ENCODE measurements at regions not wholly inside any gene's neighbourhood (a gene's known extent, or its start where the extent isn't known, plus 50 kb on each side); places are given as distances from the start of the nearest gene placed in this dataset.

GRCh38 chr4:38509551-38509950 lies 154.4 kb upstream of the KLF3 start:
- peak; percentile 43 for DNase-seq
- peak overlapping the region; percentile 56 for H3K27ac Mint-ChIP-seq
- H3K9me3 Mint-ChIP-seq = peaks cover 3% of the 10 kb centered on the region
- H3K4me1 Mint-ChIP-seq = peaks cover 49% of the 10 kb centered on the region
- ChIA-PET CTCF (interaction anchor here (0.6 to 1.3 kb wide), 4 partner anchors 9 to 190 kb away, joined by 3 to 4 read pairs (median 3); no protein-coding TSS in a partner anchor), POLR2A (interaction anchor here (0.8 to 2.2 kb wide), 8 partner anchors 13 to 381 kb away, joined by 3 to 25 read pairs (median 4); no protein-coding TSS in a partner anchor)
- peaks cover 21% of the 10 kb centered on the region for H3K36me3 Mint-ChIP-seq (ENCODE audit: low read depth)
- peaks cover 70% of the 10 kb centered on the region for H3K27me3 Mint-ChIP-seq
- H3K4me3 Mint-ChIP-seq = peak overlapping the region; percentile 26

GRCh38 chr4:38510201-38510600 lies 153.8 kb upstream of the KLF3 start:
- peaks cover 3% of the 10 kb centered on the region for H3K9me3 Mint-ChIP-seq
- H3K4me1 Mint-ChIP-seq = peaks cover 52% of the 10 kb centered on the region
- DNase-seq = no peak
- H3K4me3 Mint-ChIP-seq = peak overlapping the region; percentile 26
- CTCF ChIA-PET = interaction anchor here (0.6 to 1.3 kb wide), 3 partner anchors 11 to 191 kb away, joined by 3 read pairs; no protein-coding TSS in a partner anchor
- POLR2A ChIA-PET = interaction anchor here (0.5 to 2.2 kb wide), 9 partner anchors 12 to 381 kb away, joined by 3 to 25 read pairs (median 4); no protein-coding TSS in a partner anchor
- H3K27ac Mint-ChIP-seq = peak overlapping the region; percentile 56
- H3K27me3 Mint-ChIP-seq = peaks cover 71% of the 10 kb centered on the region
- peaks cover 17% of the 10 kb centered on the region for H3K36me3 Mint-ChIP-seq (ENCODE audit: low read depth)

DNA sequence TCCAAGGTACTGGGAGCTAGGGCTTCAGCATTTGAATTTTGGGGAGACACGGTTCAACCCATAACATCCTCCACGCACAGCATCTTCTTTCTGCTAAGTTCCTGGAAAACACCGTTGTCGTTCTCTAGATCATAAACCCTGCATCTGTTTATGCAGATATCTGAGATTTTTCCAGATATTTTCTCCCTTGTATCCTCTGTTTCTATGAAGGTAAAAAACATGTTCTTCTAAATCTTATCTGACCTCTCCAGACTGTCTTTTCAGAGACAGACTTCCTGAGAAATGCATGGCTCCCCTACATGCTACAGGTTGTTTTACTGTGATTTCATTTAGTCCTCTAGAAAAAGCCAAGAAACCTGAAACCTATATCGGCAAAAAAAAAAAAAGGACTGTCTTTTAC lies 152.3 kb upstream of the KLF3 start:
- CTCF ChIA-PET = no interaction called here
- Mint-ChIP-seq H3K27ac (no peak overlapping the region), H3K4me3 (no peak overlapping the region), H3K27me3 (peaks cover 69% of the 10 kb centered on the region), H3K9me3 (peaks cover 3% of the 10 kb centered on the region), H3K4me1 (peaks cover 49% of the 10 kb centered on the region), H3K36me3 (ENCODE audit: low read depth) (peaks cover 17% of the 10 kb centered on the region)
- no peak for DNase-seq
- POLR2A ChIA-PET = no interaction called here

DNA sequence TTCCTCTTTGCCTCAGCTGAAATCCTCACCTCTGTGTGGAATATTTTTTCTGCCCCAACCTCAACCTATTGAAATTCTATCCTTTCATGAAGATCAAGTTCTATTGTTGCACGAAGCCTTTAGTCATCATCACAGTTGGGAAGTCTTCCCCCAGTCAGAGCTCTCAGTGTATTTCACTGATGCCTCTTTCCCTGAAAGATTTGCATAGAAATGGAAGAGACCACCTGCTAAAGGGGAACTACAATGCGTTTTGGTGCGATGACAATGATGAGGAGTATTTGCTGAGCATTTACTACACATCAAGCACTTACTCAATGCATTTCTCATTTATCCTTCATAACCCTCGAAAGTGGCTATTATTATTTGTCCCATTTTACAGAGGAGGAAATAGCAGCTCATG lies 151.2 kb upstream of the KLF3 start:
- DNase-seq = no peak
- H3K4me3 Mint-ChIP-seq = no peak overlapping the region
- ChIA-PET CTCF (interaction anchor here (0.7 kb wide), 1 partner anchor 333 kb away, joined by 3 read pairs; no protein-coding TSS in a partner anchor), POLR2A (no interaction called here)
- H3K9me3 Mint-ChIP-seq = peaks cover 3% of the 10 kb centered on the region
- H3K27ac Mint-ChIP-seq = no peak overlapping the region
- H3K36me3 Mint-ChIP-seq (ENCODE audit: low read depth) = peaks cover 17% of the 10 kb centered on the region
- H3K27me3 Mint-ChIP-seq = peaks cover 65% of the 10 kb centered on the region
- H3K4me1 Mint-ChIP-seq = peaks cover 41% of the 10 kb centered on the region

GRCh38 chr4:38514465-38515146 lies 149.4 kb upstream of the KLF3 start:
- DNase-seq = no peak
- CTCF ChIA-PET = interaction anchor here (0.6 kb wide), 1 partner anchor 80 kb away, joined by 4 read pairs; no protein-coding TSS in a partner anchor
- H3K4me1 Mint-ChIP-seq = peaks cover 24% of the 10 kb centered on the region

GRCh38 chr4:38516190-38516589 lies 147.8 kb upstream of the KLF3 start:
- Mint-ChIP-seq H3K27ac (no peak overlapping the region), H3K4me3 (no peak overlapping the region), H3K36me3 (ENCODE audit: low read depth) (peaks cover 16% of the 10 kb centered on the region), H3K9me3 (peaks cover 3% of the 10 kb centered on the region), H3K4me1 (peaks cover 8% of the 10 kb centered on the region), H3K27me3 (peaks cover 64% of the 10 kb centered on the region)
- ChIA-PET CTCF (no interaction called here), POLR2A (no interaction called here)
- DNase-seq = no peak

More at GRCh38 chr4:38514465-38515146, 149.4 kb upstream of the KLF3 start:
- POLR2A ChIA-PET = interaction anchor here (0.6 to 1.6 kb wide), 2 partner anchors 9 to 151 kb away, joined by 3 to 11 read pairs; no protein-coding TSS in a partner anchor
- peaks cover 20% of the 10 kb centered on the region for H3K36me3 Mint-ChIP-seq (ENCODE audit: low read depth)
- no peak overlapping the region for H3K27ac Mint-ChIP-seq
- no peak overlapping the region for H3K4me3 Mint-ChIP-seq
- peaks cover 3% of the 10 kb centered on the region for H3K9me3 Mint-ChIP-seq
- peaks cover 61% of the 10 kb centered on the region for H3K27me3 Mint-ChIP-seq

GRCh38 chr4:38519666-38520065 lies 144.3 kb upstream of the KLF3 start:
- H3K4me3 Mint-ChIP-seq = no peak overlapping the region
- no peak for DNase-seq
- peaks cover 71% of the 10 kb centered on the region for H3K27me3 Mint-ChIP-seq
- ChIA-PET POLR2A (no interaction called here), CTCF (no interaction called here)
- H3K27ac Mint-ChIP-seq = no peak overlapping the region
- no peaks in the 10 kb centered on the region for H3K9me3 Mint-ChIP-seq
- peaks cover 18% of the 10 kb centered on the region for H3K4me1 Mint-ChIP-seq
- peaks cover 7% of the 10 kb centered on the region for H3K36me3 Mint-ChIP-seq (ENCODE audit: low read depth)

DNA sequence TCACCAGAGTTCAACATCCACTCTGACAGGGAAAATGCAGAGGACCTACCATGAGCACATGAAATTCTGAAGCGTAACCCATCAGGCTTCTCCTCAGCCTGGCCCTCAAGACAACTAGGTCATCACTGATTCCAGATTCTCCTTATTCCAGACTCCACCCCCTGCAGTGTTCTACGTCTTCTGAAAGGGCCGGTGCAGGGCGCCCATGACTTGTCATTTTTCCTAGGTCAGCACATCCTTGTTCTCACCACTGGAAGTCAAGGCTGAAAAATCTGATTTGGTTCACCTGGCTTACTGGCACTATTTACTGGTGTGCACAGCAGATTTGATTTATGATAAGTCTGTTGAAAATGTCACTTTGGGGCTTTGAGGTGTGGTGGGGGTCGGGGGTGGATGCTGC lies 140.9 kb upstream of the KLF3 start:
- H3K27me3 Mint-ChIP-seq = peaks cover 73% of the 10 kb centered on the region
- H3K4me1 Mint-ChIP-seq = peaks cover 28% of the 10 kb centered on the region
- H3K4me3 Mint-ChIP-seq = no peak overlapping the region
- ChIA-PET POLR2A (interaction anchor here (1.1 to 2.0 kb wide), 5 partner anchors 8 to 212 kb away, joined by 5 to 25 read pairs (median 10); no protein-coding TSS in a partner anchor), CTCF (no interaction called here)
- H3K9me3 Mint-ChIP-seq = no peaks in the 10 kb centered on the region
- no peak overlapping the region for H3K27ac Mint-ChIP-seq
- no peak for DNase-seq
- peaks cover 14% of the 10 kb centered on the region for H3K36me3 Mint-ChIP-seq (ENCODE audit: low read depth)

DNA sequence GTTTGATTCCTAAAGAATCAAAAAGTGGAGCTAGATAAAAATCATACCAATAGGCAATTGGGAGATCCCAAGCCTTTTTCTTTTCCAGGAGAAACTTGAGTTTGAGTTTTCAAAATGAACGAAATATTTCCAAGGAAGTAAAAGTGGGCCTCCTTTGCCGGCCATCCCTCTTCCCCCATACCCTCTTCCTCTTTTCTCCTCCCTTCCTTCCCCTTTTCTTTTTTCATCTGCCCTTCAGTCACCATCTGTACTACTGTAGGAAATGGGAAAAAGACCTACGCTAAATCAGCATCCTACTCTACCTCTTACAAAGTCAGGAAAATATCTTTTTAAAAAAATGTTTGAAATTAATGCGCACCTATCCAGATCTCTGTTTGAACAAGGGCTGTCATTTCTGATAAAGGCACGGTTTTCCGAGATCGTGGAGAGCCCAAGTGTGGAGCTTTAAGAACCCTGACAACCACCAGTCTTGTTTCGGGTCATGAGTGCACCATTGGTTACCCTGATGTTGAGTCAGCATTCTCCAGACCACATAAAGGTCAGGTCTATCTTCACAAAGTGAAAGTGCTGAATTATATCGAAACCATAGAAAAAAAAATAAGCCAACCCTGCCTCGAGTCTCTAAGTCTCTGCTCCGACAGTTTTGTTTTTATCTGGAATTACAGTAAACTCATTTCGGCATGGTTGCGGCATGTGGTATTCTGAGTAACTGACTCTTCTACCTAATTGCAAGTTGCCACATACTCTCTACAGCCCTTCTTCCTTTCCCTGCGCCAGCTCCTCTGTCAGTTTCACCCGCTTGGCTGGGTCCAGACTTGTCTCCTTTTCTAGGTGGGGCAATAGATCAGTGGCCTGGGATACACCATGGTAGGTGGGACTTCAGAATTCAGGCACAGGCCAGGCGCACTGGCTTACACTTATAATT lies 140.2 kb upstream of the KLF3 start:
- CTCF ChIA-PET = interaction anchor here (1.0 kb wide), 1 partner anchor 205 kb away, joined by 8 read pairs; no protein-coding TSS in a partner anchor
- H3K27me3 Mint-ChIP-seq = peaks cover 69% of the 10 kb centered on the region
- DNase-seq = peak; percentile 77
- peak overlapping the region; percentile 66 for H3K27ac Mint-ChIP-seq
- H3K4me1 Mint-ChIP-seq = peaks cover 28% of the 10 kb centered on the region
- no peaks in the 10 kb centered on the region for H3K9me3 Mint-ChIP-seq
- peak overlapping the region; percentile 28 for H3K4me3 Mint-ChIP-seq
- POLR2A ChIA-PET = interaction anchor here (0.9 to 2.0 kb wide), 15 partner anchors 9 to 369 kb away, joined by 3 to 25 read pairs (median 4); no protein-coding TSS in a partner anchor
- H3K36me3 Mint-ChIP-seq (ENCODE audit: low read depth) = peaks cover 14% of the 10 kb centered on the region

- POLR2A ChIA-PET = interaction anchor here (1.0 kb wide), 1 partner anchor 13 kb away, joined by 3 read pairs; no protein-coding TSS in a partner anchor
- H3K4me3 Mint-ChIP-seq = no peak overlapping the region
- H3K36me3 Mint-ChIP-seq (ENCODE audit: low read depth) = peaks cover 9% of the 10 kb centered on the region
- peaks cover 47% of the 10 kb centered on the region for H3K27me3 Mint-ChIP-seq
- no peaks in the 10 kb centered on the region for H3K9me3 Mint-ChIP-seq
- peaks cover 47% of the 10 kb centered on the region for H3K4me1 Mint-ChIP-seq
- no peak overlapping the region for H3K27ac Mint-ChIP-seq
- CTCF ChIA-PET = interaction anchor here (1.0 to 1.4 kb wide), 3 partner anchors 207 to 464 kb away, joined by 3 to 5 read pairs (median 3); no protein-coding TSS in a partner anchor
- DNase-seq = no peak
Observed at GRCh38 chr4:38526412-38526811, 137.6 kb upstream of the KLF3 start.

GRCh38 chr4:38529189-38530115 lies 134.5 kb upstream of the KLF3 start:
- Mint-ChIP-seq H3K36me3 (ENCODE audit: low read depth) (peaks cover 9% of the 10 kb centered on the region), H3K9me3 (no peaks in the 10 kb centered on the region), H3K4me3 (no peak overlapping the region), H3K4me1 (peaks cover 35% of the 10 kb centered on the region), H3K27ac (peak overlapping the region; percentile 72), H3K27me3 (peaks cover 38% of the 10 kb centered on the region)
- ChIA-PET POLR2A (interaction anchor here (0.5 to 1.6 kb wide), 10 partner anchors 19 to 994 kb away, joined by 3 to 9 read pairs (median 4); no protein-coding TSS in a partner anchor), CTCF (interaction anchor here (1.1 to 1.3 kb wide), 4 partner anchors 19 to 350 kb away, joined by 3 read pairs; no protein-coding TSS in a partner anchor)
- peak; percentile 61 for DNase-seq

DNA sequence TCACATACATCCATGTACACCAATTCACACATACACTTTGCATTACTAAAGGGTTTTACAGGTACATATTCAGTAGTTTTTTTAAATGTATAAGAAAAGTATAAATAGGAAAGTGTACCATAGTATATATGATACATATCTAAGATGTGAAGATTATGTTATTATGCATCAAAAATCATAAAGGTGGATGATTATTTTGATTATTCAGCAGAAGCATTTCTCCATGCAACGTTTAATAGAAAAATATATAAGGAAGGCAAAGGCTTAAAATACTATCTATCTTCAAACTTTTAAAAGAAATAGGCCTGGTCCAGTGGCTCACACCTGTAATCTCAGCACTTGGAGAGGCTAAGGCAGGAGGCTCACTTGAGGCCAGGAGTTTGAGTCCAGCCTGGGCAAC lies 133.5 kb upstream of the KLF3 start:
- H3K36me3 Mint-ChIP-seq (ENCODE audit: low read depth) = peaks cover 9% of the 10 kb centered on the region
- no peak overlapping the region for H3K4me3 Mint-ChIP-seq
- ChIA-PET CTCF (no interaction called here), POLR2A (no interaction called here)
- peaks cover 36% of the 10 kb centered on the region for H3K27me3 Mint-ChIP-seq
- no peak for DNase-seq
- H3K4me1 Mint-ChIP-seq = peaks cover 26% of the 10 kb centered on the region
- H3K27ac Mint-ChIP-seq = no peak overlapping the region
- no peaks in the 10 kb centered on the region for H3K9me3 Mint-ChIP-seq

All from activated CD4-positive, alpha-beta memory T cell treated with anti-CD3 and anti-CD28 coated beads, Interleukin-2, amount 10 ng/mL, durations not matched to agents 7 days and 5 days (primary cell).